NCI-H1436 treated with DMSO at 0.1 percent for 48 hours (cell line): ENCODE measurements at regions not wholly inside any gene's neighbourhood (a gene's known extent, or its start where the extent isn't known, plus 50 kb on each side); places are given as distances from the start of the nearest gene placed in this dataset.
"Not testable (repeated sequence)": the region's sequence is repeated elsewhere in the genome, so short reads cannot be mapped to it uniquely, and the experiment has no call there.

Source experiments
- DNase-seq: peaks from one replicate; lab custom pipeline; 2025; lab: John Stamatoyannopoulos, UW

DNA sequence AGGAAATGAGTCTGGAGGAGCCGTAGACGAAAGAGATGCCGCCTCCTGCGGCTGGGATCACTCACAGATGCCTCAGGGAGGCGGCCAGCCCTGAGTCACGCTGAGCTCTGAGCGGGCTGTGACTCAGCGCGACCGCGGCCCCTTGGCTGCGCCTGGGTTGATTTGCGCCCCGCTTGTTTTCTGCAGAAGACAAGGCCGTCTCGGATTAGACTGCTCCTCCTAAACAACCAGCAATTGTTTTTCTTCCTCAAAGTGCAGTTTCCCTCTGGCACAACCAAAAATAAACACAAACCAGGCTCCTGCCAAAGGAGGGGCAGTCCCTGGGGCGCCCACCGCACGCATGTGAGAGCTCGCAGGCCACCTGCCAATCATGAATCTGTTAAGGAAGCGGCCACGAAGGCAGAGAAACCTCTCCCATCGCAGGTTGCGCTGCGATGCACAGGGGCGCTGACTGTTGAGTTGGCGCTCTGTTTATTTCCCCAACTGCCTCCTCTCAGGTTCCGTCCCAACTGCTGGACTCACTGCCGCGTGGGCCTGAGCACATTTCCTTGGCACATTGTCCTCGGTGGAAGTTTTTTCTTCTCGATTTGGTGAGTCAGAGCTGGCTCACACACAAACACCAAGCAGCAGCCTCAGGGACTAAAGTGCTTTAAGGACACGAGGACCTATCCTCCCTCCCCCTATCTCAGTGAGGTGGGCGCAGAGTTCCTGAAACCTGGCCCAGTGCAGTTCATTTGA, 85.2 kb upstream of the NDUFV2 start:
- no peak for DNase-seq

DNA sequence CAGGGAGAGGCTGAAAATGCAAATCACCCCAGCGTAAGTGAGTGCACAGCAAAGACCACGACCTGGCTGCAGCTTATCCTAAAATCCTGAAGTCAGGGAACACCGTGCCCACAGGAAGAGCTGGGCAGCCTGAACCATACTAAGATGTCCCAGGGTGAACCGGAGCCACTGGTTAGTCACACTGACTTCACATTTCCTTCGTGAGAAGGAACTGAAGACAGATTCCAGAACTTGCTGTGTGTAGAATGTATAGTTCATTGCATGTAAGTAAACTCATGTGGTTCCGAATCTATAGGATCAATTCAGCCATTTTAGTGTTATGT, 84.6 kb upstream of the NDUFV2 start:
- no peak for DNase-seq

DNA sequence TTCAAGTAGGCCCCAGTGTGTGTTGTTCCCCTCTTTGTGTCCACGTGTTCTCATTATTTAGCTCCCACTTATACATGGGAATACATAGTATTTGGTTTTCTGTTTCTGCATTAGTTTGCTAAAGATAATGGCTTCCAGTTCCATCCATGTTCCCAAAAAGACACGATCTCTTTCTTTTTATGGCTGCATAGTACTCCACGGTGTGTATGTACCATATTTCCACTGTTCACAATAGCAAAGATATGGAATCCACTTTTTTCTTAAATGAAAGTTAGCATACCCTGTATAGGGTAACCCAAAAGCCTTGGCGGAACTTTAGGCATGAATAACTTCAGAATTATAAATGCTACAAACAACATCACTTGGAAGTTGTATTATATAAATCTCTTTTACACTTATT, 83.4 kb upstream of the NDUFV2 start:
- DNase-seq: no peak

DNA sequence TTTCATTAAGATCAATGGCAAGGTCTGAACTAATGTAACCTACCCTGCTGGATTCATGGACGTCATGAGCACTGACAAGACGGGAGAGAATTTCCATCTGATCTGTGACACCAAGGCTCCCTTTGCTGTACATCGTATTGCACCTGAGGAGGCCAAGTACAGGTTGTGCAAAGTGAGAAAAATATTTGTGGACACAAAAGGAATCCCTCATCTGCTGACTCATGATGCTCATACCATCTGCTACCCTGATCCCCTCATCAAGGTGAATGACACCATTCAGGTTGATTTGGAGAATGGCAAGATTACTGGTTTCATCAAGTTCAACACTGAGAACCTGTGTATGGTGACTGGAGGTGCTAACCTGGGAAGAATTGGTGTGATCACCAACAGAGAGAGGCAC, 82.3 kb upstream of the NDUFV2 start:
- DNase-seq: no peak

DNA sequence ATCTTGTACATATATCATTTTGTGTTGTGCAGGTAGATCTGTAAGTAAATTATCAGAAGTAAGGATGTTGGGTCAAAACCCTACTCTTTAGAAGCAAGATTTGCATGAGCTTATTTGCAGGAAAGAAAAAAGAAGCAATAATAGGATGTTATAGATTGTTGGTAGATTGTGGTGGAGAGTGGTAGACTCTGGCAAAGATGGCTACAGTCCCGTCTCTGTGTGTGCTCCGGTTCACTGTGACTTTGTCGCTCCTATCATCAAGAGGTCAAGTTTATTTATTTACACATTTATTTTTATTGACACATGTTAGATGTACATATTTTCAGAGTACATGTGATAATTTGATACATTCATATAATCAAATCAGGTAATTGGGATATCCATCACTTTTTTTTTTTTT, 81.0 kb upstream of the NDUFV2 start:
- DNase-seq: no peak

DNA sequence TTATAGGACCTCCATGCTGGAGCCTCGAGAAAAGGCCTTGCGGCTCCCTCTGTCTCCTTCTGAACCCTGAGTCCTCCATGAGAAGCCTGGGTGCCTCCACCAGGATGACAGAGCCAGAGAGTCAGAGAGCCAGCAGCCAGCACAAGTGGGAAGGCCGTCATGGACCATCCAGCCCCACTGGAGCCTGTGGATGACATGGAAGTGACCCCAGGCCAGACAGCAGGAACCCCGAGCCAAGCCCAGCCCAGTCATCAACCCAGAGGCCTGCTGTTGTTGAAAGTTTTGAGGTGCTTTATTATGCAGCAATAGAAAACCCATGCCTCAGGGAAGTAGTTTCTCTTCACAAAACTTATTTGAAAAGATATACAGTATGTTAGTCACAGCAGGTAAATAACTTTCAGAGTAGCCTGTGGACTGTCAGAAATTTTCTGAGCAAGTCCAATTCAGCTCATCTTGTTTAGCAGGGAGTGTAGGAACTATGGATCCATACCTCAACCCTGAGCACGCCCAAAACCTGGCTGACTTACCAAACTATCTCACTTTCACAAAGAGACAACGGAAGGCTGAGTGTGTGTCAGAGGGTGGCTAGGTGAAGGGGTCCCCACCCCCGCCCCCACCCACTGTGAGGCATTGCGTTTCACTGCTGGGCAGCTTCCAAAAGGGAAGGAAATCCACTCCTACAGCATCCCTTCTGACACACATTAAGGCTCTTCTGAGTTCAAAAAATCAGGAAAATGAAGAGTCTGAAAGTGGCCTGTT, 79.9 kb upstream of the NDUFV2 start:
- no peak for DNase-seq

DNA sequence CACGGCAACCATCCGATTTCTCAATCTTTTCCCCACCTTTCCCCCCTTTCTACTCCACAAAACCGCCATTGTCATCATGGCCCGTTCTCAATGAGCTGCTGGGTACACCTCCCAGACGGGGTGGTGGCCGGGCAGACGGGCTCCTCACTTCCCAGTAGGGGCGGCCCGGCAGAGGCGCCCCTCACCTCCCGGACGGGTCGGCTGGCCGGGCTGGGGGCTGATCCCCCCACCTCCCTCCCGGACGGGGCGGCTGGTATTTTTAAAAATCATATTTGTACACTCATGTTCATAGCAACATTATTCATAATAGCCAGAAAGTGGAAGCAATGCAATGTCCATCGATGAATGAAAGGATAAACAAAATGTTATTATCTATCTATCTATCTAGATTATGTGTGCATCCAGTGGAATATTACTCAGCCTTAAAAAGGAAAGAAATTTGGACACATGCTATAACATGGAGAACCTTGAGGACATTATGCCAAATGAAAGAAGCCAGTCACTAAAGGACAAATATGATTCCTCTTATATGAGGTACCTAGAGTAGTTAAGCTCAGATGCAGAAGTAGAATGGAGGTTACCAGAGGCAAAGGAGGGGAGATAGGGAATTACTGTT, 78.4 kb upstream of the NDUFV2 start:
- DNase-seq: not testable (repeated sequence)

DNA sequence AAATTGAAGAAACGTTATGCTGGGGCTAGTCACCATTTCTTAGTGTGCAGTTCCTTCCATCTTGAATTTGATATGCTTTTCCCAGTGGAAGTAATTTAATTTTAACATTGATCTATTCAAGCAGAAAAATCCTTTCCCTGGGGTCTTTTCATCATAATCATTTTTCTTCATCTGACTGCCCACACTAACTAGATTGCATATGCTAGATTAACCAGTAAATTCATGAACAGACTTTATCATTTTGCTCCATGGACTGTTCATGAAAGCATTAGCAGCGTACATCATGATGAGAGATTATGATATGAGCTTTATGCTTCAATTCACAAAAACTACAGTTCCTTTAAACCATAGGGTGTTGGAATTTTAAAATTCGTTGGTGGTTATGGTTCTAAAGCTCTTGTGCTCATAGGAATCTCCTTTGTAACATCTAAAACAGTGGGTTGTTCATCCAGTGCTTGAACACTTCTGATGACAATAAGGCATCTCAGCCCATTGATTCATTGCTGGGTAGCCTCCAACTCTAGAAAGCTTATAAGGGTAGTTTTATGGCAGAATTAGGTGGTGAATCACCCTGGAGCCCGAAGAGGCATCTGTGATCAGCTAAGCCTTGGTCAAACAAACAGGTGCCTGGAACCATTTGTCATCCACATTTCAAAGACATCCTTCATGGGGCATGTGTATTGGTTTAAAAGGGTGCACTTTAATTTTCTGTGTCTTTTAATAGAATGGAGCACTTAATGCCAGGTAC, 77.2 kb upstream of the NDUFV2 start:
- no peak for DNase-seq

DNA sequence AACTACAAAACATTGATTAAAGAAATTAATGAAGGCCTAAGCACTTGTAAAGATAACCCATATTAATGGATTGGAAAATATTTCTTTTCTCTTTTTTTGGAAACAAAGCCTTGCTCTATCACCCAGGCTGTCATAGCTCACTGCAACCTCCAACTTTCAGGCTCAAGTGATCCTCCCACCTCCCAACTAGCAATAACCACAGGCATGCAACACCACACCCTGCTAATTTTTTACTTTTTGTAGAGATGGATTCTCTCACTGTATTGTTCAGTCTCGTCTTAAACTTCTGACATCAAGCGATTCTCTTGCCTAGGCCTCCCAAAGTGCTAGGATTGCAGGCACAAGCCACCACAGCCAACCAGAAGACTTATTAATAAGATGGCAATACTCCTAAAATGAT, 73.4 kb upstream of the NDUFV2 start:
- no peak for DNase-seq

DNA sequence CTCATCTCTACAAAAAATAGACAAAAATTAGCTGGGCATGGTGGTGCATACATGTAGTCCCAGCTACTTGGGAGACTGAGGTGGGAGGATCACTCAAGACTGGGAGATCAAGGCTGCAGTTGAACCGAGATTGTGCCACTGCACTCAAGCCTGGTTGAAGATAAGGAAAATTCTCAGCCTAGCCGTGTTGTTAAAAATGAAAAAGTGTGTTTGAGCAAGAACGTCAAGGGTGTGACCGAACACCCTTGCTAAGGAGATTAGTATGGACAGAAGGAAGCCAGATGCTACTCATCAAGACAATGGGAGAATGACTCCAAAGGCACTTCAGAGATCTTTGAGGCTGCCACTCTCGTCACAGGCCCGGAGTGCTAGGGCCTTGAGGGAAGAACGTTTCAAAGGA, 70.0 kb upstream of the NDUFV2 start:
- no peak for DNase-seq

DNA sequence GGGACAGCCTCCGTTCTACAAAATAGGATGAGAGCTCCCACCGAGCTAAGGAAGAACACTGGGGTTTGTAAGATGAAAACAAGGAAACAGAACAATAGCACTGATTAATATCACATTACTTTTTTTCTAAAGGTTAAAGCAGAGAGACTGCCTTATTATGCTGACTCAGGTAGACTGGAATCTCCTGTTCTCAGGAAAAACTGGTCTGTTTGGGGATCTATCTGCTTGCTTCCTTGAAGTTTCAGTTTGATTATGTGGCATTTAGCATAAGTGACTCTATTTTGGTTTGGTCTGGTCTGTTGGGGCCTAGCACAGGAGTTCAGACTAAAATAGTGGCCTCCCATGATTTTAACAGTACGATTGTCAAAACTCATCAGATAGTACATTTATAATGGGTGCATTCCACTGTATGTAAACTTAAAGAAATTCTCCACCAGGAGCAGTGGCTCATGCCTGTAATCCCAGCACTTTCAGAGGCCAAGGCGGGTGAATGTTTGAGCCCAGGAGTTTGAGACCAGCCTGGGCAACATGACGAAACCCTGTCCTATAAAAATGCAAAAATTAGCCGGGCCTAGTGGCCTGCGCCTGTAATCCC, 64.1 kb upstream of the NDUFV2 start:
- no peak for DNase-seq

DNA sequence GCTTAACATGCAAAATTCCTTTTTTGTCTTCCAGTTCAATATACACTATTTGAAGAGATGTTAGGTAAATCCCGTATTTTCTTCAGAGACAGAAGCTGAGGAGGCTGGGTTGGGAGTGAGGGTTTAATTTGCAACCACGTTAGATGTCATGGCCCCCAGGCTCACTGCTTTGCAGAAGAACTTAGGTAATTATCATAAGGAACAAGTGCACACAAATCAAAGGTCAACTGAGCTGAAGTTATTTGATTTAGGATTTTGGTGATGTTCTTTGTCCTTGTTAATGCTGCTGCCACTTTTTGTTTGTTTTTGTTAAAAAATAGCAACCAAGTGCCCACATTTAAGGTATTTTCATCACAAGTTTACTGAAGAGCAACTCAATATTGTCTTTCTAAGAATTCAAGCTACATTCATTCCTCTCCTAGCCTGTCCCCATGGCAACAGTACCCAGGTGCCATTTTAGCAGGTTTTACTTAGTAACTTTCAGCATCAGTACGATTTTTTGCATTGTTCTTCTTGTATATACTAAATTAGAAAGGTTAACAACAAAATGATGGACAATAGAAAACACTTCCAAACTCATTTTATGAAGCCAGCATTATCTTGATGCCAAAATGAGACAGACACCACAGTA, 62.9 kb upstream of the NDUFV2 start:
- DNase-seq: no peak

DNA sequence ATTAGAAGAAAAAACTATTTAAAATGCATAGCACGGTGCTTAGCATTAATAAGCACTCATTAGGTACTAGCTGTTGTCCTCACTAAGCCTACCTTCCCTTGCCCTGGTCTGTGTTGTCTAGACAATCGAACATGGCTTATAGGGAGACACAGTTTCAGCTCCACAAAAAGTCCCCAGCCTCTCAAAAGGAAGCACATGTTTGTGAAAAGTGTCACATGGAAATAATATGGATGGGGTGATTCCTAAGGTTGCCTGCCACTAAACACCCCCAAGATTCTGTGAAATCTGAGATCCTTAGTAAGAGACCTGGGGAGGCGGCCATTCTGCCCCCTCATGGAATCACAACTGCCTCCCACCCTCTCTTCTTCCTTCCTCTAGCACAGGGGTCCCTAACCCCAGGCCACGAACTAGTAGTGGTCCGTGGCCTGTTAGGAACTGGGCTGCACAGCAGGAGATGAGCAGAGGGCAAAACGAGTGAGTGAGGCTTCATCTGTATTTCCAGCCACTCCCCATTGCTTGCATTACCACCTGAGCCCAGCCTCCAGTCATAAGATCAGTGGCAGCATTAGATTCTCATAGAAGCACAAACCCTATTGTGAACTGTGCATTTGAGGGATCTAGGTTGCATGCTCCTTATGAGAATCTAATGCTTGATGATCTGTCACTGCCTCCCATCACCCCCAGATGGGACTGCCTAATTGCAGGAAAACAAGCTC, 59.6 kb upstream of the NDUFV2 start:
- DNase-seq: no peak

DNA sequence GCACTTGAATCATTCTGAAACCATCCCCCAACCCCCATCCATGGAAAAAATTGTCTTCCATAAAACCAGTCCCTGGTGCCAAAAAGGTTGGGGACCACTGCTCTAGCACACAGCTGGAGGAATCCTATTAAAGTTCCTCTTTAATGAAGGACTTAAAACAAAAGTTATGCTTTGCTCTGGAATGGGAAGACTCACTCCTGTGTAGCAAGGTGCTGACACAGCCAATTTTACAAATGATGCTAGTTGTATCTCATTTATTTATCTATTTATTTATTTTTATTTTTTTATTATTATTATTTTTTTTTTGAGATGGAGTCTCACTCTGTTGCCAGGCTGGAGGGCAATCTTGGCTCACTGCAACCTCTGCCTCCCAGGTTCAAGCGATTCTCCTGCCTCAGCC, 58.9 kb upstream of the NDUFV2 start:
- DNase-seq: no peak

DNA sequence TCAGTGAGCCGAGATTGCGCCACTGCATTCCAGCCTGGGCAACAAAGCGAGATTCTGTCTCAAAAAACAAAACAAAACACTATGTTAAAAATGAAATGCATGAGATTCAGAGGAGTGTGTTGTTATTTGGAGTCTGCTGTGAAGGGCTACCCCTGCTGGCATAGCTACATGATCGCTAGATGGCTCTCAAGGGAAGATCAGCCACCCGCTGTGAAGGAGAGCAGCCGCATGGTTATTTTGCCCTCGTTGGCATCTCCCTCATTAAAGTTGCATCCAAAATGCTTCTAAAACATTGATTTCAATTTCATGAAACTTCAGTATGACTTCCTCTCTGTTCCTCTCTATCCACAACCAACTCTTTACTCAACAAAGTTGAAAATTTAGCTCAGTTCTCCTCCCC, 54.8 kb upstream of the NDUFV2 start:
- DNase-seq: no peak

DNA sequence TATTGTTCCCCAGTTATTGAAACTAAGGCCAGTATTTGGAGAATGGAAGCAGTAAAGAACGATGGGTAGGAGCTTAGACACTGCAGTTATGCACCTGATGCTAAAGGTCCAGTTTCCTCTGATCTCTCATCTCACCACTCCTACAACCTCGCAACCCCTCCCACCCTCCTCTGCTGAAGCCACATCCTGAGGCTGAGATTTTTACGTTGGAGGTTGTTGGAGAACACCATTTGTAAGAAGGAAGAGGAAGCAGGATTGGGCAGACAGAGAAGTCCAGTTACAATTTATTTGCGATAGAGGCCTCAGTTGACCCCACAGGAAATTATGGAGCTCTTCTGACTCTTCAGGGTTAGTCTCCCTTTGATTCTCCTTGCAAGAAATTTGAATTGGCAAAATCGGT, 54.3 kb upstream of the NDUFV2 start:
- no peak for DNase-seq

DNA sequence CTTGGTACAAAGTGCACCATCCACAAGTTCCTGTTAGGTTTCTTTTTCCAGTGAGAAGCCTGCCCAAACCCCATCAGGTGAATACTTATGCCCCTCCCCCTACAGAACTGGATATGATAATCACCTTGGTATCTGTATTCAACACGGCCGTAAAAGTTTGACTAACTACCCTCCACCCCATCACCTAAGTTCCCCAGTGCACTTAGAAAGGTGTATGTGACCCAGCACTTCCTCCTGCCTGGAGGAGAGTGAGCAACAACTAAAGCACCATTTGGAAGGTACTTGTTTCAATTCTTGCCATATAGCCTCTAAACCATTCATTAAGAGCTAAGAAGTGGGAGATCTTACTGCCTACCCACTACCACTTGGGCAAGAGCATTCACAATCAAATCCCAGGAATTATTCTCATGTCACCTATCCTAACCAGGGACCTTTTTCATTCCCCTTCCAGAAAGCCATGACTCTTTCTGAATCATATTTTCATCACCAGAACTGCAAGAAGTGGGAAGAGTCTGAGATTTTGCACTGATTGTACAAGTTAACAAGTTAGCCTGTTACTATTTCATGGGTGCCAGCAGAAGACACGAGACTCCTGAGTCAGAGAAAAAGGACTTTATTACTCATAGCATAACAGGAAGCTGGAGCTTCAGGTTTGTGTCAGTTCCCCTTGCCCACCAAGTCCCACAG, 53.5 kb upstream of the NDUFV2 start:
- no peak for DNase-seq

DNA sequence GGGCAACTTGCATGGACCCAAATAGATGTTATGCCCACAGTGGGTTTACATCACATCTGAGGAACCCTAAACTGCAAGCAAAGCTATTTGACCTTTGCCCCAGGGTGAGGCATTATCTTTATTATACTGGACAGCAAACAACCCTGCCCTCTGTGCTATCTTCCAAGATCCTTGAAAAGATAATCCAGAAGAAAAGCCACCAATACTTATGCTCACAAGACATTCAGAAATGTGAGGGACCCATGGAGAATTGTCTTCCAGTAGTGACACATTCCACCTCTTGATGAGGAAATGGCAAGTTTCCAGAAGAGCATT, 53.0 kb upstream of the NDUFV2 start:
- DNase-seq: no peak

DNA sequence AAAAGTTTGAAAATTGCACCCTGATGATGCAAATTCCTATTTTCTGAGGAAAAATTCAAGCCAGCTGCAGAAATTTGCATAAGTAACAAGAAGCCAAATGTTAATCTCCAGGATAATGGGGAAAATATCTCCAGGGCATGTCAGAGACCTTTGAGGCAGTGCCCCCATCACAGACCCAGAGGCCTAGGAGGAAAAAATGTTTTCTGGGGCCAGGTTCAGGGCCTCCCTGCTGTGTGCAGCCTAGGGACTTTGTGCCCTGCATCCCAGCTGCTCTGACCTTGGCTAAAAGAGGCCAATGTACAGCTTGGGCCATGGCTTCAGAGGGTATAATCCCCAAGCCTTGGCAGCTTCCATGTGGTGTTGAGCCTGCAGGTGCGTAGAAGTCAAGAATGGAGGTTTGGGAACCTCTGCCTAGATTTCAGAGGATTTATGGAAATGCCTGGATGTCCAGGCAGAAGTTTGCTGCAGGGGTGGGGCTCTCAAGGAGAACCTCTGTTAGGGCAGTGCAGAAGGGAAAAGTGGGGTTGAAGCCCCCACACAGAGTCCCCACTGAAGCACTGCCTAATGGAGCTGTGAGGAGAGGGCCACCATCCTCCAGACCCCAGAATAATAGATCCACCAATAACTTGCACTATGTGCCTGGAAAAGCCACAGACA, 51.7 kb upstream of the NDUFV2 start:
- DNase-seq: not testable (repeated sequence)
